NCI-H2107 treated with DMSO at 0.1 percent for 48 hours (cell line): ENCODE measurements at regions not wholly inside any gene's neighbourhood (a gene's known extent, or its start where the extent isn't known, plus 50 kb on each side); places are given as distances from the start of the nearest gene placed in this dataset.

Experiments used
- DNase-seq: peaks from one replicate; lab custom pipeline; 2025; ENCODE audit not compliant: unreplicated experiment; lab: John Stamatoyannopoulos, UW

DNA sequence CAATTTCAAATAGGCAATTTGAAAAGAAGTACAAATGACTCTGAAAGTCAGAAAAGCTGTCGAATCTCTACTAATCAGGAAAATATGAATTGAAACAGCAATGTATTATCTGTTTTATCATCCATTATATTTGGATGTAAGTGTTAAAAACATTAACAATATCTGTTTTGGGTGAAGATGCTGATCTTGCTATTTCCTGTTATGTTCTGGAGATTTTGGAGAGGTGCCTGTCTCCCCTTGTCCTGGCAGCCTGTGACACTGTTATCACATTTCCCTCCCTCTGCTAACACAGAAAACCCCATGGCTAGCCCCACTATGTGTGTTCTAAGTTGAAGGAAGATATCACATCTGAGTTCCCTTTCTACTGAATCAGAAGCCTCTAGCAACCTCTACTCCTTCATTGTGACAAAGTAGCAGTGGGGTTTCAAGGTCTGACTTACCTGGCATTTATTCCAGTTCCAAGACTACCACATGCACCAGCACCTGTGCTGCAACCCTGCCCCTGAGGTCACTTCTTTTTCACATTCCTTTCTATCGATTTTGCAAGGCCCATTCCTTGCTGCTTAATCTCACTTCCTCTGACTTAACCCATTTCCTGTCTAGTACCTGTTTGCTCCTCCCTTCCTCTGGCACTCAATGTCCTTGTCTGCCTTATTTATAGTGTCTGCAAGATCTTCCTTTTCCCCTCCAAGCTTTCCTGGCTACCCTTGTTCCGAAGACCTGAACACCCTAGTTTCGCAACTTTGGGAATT is 95.5 kb upstream of the COL8A1 start:
- no peak for DNase-seq

GRCh38 chr3:99541181-99541580 is 97.2 kb upstream of the COL8A1 start:
- DNase-seq, result no peak

DNA sequence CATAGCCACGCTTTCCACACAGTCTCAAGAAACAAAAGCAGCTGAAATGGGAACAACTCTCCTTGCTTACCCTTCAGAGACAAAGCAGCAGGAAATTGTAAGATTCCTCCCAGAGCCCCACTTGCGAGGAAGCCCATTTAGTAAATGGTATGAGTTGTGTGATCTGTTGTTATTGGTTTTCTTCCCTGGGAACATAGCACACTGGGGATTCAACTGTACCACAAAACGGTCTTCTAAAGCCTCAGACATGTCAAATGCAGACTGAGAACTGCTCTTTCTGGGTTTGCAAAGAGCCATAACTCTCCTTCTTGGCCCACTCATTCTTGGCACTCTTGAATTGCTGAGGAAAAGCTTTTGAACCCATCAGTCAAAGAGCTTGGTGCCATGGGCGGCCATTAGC is 101.0 kb upstream of the COL8A1 start:
- DNase-seq, result no peak

GRCh38 chr3:99536555-99537314 is 101.7 kb upstream of the COL8A1 start:
- no peak for DNase-seq

DNA sequence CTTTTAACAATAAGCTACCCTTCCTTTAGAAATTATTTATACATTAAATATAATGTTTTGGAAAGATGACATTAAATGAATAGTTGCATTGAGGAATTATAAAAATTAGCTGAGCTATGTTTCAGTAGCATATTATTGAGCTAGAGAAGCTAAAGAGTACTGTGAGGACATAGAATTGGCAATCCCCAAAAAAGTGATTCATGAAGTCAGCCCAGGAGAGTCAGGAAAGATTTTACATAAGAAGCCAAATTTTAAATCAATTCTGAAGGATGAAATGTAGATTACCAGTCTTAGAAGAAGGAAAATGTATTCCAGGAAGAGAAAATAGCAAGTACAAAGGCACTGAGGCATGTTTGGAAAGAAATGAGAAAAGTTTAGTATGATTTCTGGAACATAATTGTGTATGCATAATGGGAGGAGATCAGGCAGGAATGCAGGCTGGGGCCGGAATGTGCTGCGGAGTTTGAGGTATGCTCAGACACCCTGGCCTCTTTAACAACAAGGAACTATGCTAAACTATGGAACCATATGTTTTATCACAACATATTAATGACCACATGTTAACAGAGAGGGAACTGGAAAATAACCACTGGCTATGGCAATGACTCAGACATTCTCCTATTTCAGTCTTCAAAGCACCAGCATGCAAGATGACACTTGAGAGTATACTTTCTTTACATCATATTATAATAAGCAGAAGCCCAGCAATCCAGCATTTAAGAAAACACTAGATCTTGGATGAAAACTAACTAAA is 103.3 kb upstream of the COL8A1 start:
- DNase-seq, result no peak

GRCh38 chr3:99532246-99532645 is 106.1 kb upstream of the COL8A1 start:
- no peak for DNase-seq

- no peak for DNase-seq
These were observed 109.1 kb upstream of the COL8A1 start for GRCh38 chr3:99529265-99529664.

DNA sequence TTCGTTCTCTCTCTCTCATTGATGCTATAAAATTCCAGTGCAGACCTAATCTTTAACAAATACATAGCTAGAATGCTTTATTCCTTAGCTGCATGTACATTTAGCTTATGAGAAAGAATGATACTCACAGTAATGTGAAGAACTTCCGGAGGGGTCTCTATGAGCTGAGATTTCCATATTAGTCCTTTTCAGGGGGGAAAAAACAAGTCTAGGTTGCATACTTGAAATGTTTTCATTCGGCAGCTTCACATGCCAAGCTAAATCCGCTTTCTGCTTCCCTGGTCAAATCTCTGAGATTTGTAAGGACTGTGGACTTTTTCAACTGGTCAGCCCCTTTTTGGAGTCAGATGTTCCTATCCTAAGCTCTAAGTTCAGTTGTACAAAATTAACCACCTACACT is 111.5 kb upstream of the COL8A1 start:
- DNase-seq, result no peak

DNA sequence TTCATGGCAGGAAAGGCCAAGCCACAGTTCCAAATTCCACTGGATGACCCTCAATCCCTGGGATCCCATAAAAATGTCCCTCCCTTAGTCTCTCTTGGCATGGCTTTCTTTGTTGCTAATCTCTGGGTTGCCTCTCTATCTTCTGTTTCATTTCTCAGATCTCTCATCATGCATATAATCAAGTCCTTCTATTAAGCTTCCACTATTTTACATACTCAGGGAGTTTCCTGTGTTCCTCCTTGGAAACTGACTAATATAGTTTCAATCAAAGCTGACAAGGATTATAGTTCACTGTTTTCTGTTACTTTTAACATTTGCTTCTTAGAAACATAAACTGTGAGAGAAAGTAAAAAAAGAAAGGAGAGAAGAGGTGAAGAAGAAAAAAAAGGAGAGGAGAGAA is 113.8 kb upstream of the COL8A1 start:
- DNase-seq, result no peak

DNA sequence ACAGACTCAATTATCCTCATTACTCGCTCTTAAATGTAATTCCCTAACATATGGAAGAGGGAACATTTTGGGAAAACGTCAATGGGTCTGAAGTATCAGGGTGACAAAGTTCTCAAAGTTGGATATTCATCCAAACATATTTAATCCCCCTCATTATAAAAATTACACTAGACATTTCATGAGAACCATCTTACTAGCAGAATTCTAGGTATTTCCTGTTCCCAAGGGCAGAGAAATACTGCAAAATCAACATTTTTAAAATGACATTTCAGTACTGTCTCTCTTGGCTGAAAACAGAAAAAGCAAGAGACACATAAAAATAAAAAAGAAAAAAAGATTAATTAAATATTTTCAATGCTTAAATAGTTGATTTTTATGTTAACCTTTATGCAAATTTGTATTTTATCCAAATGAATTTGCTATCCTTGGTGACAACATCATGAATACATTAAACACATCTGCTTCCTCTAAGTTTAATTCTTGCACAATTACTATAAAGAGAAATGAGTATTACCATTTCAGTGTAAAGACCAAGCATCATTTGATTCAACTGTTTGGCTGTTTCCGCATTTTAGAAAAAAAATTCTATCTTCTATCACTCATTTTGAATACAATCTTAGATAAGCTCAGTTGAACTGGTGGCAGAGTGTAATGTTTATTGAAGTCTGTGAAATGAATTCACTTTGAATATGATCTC is 114.8 kb upstream of the COL8A1 start:
- no peak for DNase-seq

- DNase-seq, result no peak
These were observed 116.2 kb upstream of the COL8A1 start for GRCh38 chr3:99522147-99522546.

GRCh38 chr3:99521551-99521950 is 116.8 kb upstream of the COL8A1 start:
- DNase-seq, result no peak

DNA sequence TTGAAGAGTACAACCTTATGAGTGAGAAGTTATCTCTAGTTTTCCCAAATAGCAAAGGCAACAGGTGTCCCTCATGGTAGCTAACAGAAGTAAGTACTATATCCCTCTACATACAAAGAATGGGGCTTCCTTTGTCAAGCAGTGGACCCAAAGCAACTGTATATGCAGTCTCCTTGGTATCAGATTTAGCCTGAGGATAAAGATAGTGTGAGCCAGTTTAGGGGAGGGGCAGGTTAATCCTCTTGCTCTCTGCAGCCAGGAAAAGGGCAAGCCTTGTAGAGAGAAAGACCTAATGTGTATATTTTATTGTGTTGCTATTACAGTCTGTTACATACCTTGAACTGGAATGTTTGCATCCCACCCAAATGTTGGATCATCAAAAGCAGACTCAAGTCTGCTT is 117.9 kb upstream of the COL8A1 start:
- no peak for DNase-seq

DNA sequence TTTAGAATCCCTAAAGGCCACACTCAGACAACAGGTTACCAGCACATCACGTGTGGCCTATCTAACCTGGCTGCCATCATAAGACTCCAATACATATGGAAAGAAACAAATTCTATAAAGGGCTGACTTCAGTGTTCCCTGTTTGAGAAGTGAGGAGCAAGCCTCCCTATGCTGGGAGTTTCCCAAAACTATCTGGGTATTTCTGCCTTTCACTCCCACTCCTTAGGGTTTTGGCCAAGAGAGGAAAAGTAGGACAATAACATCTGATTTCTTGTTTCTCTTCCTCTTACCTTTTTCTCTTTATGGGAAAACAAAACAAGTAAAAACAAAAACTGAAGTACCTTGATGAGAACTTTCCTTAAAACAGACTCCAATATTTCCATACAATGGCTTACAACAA is 121.5 kb upstream of the COL8A1 start:
- no peak for DNase-seq

GRCh38 chr3:99515891-99516290 is 122.5 kb upstream of the COL8A1 start:
- no peak for DNase-seq

- DNase-seq, result no peak
These were observed 129.2 kb upstream of the COL8A1 start for GRCh38 chr3:99509224-99509623.

DNA sequence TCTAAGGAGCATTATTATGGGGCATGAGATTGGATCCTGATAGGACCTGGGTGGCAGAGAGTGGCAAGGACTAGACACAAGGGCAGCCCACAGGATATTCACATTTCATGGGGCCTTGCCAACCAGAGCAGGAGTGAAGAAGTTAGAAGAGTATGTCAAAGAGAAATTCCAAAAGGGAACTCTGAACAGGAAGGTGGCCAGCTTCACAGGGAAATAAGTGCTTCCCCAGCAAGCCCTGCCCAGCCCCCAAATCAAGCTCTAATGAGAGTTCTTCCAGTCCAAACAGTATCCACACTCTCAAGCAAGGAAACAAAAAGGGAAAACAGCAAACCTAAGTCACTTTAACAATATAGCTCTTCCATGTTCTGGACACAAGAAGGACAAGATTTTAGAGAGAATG is 130.2 kb upstream of the COL8A1 start:
- no peak for DNase-seq

DNA sequence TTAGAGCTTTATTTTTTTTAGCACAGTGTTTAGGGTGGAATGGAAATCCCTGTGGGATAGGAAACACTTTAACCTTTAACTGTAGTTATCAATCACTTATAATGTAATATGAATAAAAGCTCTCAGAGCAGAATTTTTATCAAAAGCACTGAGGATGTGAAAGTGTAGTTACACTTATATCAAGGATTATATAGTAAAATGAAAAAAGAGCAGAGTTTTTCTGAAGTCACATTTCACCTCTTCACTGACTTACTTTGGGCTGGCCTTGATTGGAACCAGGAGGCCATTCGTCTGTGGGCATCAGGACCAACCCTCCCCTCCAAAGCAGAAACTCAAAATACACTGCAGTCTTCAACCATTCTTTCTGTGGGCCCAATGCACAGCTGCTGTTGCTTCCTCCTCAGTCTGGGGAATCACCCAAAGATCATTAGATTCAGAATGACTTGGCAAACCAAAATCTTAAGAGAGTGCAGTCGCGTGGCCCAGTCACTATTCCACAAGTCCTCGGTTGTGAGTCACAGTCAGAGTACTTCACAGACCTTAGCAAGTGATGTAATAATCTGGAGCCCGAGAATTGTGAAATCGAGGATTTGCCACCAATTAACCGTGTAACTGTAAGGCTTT is 132.6 kb upstream of the COL8A1 start:
- DNase-seq, result no peak

- no peak for DNase-seq
These were observed 133.2 kb upstream of the COL8A1 start for GRCh38 chr3:99505200-99505599.

- no peak for DNase-seq
These were observed 134.1 kb upstream of the COL8A1 start for GRCh38 chr3:99504258-99504657.

DNA sequence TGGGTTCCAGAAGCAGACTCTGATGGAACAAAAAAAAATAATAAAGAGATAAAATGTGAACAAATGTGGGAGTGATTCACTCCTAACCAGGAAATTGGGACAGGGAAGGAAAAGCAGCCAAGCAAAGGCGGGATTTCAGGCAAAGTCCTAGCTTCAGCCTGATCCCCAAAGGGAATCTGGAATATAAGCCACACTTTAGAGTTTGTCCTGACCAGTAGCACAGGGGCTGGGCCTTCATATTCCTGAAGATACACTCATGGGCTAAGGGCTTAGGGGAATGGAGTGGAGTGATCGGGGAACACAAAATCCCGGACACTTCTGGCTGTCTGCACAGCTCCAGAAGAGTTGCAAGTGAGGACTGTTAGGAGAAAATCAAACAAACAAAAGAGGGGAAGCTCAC is 135.0 kb upstream of the COL8A1 start:
- DNase-seq, result no peak
